Stimulated activated naive CD4-positive, alpha-beta T cell treated with Interleukin-2 at 50 U/mL for 16 hours (primary cell): ENCODE measurements at regions not wholly inside any gene's neighbourhood (a gene's known extent, or its start where the extent isn't known, plus 50 kb on each side); places are given as distances from the start of the nearest gene placed in this dataset.

Experiments
- DNase-seq: peaks from one replicate; lab custom pipeline; 2025; lab: John Stamatoyannopoulos, UW

DNA sequence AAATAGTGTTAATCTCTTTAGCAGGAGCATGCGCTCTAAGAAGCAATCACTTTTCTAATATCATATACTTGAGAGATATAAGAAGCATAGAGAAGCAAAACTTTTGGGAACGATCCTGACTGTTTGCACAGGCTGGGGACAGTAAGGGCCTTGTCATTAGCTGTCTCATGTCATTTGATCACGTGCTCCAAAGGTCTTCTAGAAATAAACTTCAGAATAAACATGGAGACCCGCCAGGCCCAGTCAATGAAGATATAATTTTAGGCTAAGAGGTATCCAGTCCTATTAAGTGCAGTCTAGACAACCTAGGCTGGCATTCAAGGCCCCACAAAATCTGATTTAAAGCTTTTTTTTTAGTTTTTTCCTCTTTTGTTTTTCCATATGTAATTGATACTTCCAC, 111.0 kb upstream of the APC start:
- no peak for DNase-seq

DNA sequence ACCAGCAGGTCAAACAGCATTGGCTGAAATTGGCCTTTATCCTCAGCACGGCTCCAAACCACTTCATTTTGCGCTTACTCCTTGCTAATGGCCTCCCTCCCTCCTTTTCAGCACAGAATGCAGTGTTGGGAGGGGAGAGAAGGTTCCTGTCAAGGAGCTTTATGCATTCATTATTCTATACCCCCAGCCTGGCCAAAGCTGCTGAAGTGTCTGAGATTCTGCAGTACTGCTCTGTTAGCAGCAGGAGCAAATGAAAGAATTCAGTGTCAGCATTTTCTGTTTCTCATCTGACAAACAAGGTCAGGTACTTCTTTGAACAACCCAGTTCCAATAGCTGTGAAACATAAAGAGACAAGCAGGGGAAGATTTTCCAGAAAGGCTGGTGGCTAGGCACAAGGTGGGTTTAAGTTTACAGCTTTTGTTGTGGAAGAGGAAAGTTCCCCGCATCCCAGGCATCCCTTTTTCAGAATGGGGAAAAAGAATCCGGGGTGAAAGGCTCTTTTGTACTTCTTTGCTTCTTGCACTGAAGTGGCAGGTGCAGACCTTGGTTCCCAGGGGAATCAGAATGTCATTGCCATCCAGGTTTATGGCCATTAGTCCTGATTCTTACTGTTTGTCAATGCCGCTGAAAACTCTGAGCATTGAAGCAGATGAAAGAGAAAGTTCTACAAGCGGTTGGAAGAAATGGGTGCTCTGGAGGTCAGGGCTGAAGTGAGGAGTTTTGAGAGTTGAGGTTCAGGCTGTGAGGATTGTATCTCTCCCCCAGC, 109.3 kb upstream of the APC start:
- DNase-seq: no peak

DNA sequence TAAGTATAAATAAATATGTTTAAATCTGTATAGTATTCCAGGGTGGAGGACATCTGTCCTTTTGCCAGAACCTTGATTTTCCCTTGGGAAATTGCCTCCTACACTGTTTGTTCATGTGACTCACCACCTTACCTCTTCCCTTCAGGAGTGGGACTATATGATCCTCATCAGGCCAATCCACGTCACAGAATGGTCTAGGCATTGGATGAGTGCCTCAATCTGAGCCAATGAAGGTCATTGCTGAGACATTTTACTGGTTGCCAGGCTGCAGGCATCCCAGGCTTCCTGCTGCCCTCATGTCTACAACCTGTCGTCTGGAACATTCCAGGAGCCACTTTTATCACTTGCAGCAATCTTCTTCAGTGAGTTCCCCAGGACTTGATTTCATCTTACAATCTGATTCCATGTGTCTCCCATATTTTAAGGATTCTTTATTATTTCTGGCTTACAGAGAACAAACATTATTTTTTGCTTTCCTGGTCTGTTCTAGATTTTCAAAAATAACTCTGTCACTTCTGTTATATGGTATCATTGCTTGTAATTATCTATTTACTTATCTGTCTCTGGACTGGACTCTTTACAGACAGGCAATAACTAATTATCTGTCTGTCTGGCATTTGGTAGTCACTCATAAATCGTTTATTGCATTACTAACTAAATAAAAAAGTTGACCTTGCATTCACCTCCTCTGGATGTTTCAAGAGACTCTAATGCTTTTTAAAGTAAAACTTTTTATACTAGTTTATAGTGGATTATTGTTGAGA, 107.3 kb upstream of the APC start:
- DNase-seq: no peak

DNA sequence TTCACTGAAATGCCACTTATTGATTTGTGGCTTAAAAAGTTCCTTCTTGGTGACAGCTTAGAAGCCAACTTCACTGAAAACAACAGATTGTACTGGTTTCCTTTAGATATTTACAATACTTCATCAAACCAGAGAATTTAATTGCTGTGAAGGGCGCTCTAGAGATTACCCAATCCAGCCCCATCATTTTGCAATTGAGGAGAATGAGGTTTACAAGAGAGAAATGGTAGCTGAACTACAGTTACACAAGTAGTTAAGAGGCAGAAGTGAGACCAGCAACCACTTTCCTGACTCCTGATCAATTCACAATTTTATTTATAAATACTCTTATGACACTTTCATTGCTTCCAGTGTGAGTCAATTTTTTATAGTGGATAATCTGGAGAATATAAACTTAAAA, 103.5 kb upstream of the APC start:
- no peak for DNase-seq

DNA sequence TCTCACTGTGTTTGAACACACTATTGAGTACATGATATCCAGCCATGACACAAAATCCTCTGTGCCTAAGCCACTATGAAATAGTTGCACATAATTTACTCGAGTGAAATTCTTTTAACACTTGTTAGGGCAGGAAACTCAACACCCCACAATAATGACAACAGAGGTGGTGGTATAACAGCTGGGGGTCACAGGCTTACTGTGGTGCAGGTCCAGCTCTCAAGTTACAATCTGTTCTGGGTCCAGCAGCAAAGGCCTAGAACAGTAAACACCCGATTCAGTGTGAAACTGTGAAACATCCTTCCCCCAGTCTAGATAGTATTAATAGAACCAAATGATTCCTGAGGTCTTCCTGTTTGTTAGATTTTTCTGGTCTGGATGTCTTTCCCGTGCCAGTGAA, 102.9 kb upstream of the APC start:
- DNase-seq: no peak

DNA sequence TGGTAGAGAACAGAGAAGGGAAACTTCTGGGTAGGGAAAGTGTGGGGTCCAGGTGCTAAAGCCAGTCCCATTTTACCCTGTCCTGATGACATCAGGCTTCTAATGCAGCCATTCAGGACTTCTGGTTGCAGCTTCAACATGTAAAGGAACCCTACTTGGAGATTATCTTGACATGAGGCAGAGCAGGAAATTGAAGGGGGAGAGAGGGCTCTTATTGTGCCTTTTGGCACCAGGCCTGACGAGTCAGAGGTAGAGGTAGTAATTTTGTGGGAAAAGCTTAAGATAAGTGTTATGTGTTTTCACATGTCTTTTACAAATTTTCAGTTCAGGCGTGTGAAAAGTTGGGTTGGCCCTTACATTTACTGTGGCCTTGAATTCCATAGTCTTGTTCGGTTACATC, 102.4 kb upstream of the APC start:
- DNase-seq: no peak

DNA sequence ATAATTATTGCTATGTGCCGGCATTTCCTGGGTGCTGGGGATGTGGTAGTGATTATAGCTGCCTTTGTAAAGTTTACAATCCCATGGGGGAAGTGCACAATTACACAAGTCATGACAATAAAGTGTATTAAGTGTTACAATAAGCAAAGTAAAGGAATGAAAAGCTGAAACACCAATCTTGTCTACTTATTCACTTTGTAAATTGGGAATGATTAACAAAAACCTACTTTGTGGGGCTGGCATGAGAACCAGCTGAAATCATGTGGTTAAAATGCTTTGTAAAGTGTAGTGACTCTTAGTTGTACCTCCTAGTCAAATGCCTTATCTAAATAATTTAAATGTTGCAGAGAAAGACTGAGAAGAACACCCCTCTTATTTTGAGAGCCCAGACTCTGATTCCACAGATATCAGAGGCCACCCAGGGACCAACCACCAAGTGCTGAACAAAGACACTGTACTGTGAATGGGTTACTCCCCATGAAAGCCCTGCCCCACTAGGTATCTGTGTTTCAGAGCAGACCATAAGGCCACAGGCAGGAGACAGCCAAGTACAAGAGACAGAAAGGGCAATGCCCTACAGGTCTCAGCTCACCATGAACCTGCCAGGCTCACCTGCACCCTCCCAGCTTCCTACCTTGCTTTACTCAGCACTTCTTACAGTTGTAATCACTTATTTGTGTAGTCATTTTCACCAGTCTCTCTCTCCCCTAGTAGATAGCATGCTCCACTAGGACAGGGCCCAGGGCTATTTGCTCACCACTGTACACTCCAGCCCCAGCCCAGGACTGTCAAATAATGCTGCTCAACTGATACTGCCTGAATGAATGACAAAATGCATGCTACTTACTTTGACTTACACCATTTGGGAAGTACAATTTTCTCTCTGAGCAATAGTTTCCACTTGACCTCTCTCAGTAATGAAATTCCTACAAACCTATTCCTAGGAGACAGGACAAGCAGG, 101.6 kb upstream of the APC start:
- DNase-seq: no peak

DNA sequence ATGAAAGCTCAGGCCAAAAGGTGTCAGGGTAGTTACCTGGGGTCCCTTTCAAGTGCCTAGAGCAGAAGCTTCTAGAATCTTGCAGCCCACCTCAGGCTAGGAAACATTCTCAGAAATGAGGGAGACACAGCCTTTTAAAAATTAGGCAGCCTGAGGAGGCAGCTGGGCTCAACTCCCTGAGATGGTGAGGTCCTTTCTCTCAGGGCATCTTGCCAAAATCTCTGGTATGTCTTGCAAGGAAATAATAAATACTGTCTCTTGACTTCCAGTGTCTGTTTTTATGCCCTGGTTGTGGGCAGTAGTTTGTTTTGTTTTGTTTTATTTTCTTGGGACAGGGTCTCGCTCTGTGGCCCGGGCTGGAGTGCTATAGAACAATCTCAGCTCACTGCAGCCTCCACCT, 100.9 kb upstream of the APC start:
- no peak for DNase-seq

DNA sequence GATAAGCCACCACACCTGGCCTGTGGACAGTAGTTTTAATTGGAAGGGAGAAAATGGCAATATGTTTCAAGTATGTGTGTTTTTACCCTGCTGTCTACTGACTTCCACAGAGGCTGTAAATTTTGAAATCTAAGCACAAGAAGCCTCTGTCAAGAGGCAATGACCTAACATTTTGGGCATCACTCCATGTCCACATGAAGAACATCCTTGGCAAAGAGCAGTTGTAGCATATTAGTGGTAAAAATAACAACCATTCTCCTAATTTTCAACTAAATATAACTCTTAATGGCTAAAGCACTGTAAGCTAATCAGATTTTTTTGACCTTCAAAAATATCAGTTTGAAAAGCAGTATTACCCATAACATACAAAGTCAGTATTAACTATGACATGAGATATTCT, 100.3 kb upstream of the APC start:
- no peak for DNase-seq

DNA sequence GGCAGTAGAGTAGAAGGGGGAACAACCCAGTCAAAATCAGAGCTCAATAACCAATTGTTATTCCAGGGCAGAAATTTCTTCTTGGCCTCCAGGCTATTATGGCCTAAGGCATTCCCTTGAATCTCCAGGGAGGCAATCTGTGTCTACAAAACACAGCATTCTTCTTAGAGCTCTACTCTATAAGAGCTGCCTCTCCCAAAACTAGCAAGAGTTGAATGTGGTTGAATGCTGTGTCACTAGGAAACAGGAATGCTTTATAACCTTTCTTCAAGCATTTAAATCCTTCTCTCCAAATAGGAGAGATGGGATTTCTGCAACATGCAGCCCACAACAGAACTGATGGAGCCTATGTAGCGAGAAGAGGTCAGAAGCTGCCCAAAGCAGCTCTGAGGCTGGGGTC, 97.1 kb upstream of the APC start:
- DNase-seq: no peak

DNA sequence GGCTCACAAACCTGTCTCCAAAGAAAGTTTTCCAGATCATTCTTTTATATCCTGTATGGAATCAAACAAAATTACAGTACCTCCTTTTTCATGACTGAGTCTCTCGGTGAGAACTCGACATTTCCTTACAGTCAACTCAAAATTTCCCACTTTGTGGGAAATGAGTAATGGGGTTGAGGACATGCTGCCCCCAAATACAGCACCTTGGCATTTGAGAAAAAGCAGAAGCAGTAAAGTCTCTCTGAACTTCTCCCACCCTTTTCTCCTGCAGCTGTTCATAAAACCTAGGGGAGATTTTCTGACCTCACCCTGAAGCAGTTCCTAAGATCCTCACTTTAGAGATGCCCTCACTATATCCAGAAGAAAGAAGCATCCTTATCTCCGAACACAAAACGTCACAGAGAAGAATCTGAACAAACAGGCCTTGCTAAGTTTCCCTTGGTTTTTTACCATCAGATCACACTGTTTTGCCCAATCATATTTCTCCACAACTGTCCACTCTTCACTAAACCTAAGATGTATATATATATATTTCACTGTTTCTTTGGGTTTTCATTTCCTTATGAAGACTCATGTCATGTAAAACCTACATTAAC, 96.1 kb upstream of the APC start:
- DNase-seq: no peak

DNA sequence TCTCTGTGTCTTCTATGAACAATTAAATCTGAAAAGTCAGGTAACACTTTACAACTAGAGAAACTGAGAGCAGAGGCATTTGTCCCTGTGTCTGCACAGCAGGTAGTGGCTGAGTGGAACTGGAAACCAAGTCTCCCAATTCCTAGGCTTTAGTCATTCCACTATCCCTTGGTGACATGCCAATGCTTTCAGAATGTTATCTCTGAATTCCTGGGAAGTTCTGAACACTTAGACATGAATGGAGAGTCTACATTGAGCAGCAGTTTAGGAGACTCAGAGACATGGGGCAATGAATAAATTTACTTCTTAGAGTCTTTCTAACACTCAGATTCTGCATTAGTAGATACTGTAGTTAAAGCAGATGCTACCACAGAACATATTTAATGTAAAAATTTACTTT, 94.8 kb upstream of the APC start:
- no peak for DNase-seq

DNA sequence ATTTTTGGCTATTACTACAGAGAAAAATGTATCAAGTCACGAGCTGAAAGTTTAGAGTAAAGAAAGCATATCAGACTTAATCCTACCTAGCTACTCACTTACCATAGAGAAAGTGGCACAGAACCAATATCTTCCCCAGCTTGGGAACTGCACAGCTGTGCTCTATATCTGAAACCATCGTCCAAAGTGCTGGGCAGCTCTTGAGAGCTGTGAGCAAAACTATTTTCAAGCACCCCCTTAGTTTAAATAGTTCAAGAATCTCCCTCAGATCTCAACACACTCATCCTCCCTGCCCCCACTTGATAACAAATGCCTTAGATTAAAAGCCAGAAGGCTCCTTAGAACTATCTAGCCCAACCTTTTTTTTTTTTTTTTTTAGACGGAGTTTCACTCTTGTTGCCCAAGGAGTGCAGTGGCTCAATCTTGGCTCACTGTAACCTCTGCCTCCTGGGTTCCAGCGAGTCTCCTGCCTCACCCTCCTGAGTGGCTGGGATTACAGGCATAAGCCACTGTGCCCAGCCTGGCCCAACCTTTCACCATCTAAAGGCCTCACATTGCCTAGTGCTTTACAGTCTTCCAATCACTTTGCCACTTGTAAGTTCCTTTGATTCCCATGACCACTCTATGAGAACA, 94.2 kb upstream of the APC start:
- no peak for DNase-seq

DNA sequence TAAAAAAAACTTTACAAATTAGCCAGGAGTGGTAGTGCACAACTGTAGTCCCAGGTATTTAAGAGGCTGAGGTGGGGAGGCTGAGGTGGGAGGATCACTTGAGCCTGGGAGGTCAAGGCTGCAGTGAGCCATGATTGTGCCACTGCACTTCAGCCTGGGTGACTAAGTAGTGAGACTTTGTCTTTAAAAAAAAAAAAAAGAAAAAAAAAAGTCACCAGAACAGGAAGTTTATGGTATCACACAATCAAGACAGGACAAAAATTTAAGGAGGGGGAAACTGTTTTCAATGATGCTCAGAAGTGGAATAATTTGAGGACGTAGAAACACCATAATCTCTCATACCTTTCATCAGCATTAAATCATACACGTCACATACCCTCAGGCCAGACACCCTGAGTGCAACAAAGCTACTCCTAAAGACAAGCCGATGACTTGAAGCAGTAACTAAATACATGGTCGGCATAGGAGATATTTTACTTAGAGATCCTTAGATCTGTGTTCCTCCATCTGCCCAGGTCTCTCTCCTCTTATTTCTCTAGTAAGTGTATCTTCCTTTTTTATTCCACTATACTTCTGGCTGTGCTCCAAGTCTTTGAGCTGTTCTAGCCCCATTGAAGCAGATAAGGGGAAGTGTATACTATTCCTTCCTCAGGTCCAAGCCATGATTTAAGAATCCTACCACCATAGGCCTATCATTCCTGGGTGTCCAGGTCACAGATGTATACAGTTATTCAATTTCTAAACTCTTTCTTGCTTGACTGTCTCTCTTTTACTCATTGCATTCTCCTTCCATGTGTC, 91.3 kb upstream of the APC start:
- DNase-seq: no peak

DNA sequence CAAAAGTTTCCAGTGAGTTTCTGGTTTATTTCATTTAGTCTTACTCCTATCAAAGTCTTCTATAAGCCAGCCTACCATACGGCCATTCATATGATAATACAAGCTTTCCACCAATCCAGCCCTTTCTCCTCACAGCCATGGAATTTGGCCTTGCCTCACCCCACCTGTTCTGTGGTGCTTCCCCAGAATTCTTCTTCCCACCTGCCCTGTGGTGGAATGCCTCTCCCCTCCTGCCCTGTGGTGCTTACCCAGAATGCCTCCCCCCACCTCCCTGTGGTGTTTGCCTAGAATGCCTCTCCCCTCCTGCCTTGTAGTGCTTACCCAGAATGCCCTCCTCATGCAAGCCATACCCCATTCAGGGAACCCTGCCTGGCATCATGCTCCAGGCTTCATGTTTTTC, 90.3 kb upstream of the APC start:
- DNase-seq: no peak

DNA sequence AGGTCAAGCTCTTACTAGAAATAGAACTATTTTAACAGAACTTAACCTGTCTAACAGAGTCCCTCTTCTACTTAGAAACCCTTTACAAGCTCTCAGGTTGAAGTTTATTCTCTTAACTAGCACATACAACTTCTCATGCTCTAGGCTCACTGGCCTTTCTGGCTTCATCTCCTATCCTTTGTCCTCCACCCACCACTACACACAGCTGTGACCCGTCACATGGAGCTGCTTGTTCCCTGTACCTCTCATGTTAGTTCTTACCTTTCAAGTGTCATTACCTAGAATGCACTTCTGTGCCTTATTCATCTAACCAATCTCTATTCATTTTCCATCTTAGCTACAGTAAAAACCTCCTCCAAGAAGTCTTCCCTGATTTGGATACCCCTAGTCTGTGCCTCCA, 89.4 kb upstream of the APC start:
- no peak for DNase-seq

DNA sequence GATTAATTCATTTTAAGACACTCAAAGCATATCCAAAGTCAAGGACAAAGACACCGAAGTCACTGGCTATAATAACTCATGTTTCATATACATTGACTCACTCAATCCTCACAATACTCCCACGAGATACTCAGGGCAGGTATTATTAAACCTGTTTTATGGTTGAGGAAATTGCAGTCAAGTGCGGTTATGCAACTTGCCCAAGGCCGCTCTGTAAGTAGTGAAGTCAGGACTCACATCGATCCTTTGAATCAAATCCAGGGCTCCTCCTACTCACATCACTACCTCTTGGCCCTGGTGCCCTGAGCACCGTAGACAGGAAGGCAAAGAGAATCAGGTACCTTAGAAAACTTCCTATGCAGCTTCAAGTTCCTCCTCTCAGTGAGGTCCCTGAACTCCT, 87.8 kb upstream of the APC start:
- no peak for DNase-seq

DNA sequence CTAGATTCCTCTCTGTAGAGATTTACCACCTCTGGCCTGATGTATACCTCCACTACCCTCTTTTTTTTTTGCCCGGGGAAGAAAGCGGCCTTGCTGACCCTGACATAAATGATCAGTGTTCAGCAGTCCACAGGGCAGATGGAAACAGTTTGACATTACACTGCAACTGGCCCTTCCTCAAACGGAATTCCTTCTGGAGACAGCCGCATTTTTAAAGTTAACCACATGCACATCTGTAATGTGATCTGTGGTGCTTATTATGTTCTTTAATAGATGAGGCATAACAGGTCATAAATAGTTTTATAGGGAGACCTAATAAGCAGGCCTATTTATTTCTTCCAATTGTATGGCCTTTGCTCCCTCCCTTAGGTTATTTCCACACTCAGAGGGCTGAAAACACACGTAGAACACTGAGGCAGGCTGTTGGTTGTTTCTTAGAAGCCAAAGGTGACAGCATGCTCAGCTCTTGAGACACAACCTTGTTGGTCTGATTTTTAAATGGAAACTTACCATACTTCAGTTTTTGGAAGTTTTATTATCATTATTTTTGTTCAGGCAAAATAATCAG, 84.0 kb upstream of the APC start:
- no peak for DNase-seq

DNA sequence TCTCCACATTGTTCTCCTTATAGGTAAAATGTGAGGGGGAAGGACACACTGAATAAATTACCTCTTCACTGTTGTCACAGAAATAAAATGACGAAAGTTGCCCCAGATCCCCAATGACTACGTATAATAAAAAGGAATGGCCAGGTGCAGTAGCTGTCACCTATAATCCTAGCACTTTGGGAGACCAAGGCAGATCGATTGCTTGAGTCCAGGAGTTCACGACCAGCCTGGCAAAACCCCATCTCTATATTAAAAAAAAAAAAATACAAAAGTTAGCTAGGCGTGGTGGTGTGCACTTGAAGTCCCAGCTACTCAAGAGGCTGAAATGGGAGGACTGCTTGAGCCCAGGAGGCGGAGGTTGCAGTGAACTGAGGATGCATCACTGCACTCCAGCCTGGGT, 82.2 kb upstream of the APC start:
- no peak for DNase-seq

DNA sequence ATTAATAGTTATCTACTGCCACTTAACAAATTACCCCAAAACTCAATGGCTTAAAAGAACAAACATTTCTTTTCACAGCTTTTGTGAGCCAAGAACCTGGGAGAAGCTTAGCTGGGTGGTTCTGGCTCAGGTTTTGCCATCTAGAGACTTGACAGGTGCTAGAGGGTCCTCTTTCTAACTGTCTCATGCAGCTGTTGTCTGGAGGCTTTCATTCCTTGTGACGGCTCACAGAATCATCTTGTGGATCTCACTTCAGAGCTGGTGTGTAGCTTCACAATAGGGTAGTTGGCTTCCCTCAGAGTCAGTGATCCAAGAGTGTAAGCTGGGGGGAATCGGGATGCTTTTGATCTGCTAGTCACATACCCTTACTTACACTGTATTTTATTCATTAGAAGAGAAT, 81.2 kb upstream of the APC start:
- DNase-seq: no peak

DNA sequence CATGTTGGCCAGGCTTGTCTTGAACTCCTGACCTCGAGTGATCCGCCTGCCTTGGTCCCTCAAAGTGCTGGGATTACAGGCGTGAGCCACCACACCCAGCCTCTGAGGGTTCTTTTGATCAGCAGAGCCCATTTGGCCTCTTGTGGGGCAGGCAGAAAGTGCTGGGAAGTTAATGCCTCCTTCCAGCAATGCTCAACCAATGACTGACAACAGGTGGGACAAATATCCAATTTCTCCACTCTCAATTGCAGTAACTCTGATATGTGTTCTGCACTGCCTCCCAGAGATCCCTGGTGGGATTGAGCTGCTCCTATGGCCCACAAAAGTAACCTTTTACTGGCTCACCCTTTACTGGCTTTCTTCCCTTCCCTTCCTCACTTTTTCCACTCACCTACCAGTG, 79.9 kb upstream of the APC start:
- no peak for DNase-seq
